Loucy (cell line): ENCODE measurements at regions not wholly inside any gene's neighbourhood (a gene's known extent, or its start where the extent isn't known, plus 50 kb on each side); places are given as distances from the start of the nearest gene placed in this dataset.

Experiments
- H2AFZ ChIP-seq: fragments of 200-600 bp; sonication (generic); 2 replicates; pipeline ENCODE4 v1.6.0; 2016; ENCODE audit warnings: antibody characterized with exemption, mild to moderate bottlenecking, low read length, moderate library complexity
- H3F3A ChIP-seq: fragments of 200-600 bp; 2 replicates; pipeline ENCODE4 v1.6.0; 2016; ENCODE audit warnings: antibody characterized with exemption, low read depth, mild to moderate bottlenecking
- H3K27me3 ChIP-seq: fragments of 200-600 bp; sonication (generic); 2 replicates; pipeline ENCODE4 v1.6.1; 2014; ENCODE audit warnings: low read length, mild to moderate bottlenecking; ENCODE audit not compliant: insufficient read depth, poor library complexity, severe bottlenecking
- H3K36me3 ChIP-seq: fragments of 200-600 bp; sonication (generic); 2 replicates; pipeline ENCODE4 v1.6.1; 2016; ENCODE audit warnings: low read length; ENCODE audit not compliant: insufficient read depth
- H3K4me1 ChIP-seq: fragments of 200-600 bp; sonication (generic); 2 replicates; pipeline ENCODE4 v1.5.1; 2014; ENCODE audit warnings: low read length, mild to moderate bottlenecking; ENCODE audit not compliant: insufficient read depth, poor library complexity, severe bottlenecking
- H3K4me2 ChIP-seq: fragments of 200-600 bp; sonication (generic); 2 replicates; pipeline ENCODE4 v1.6.0; 2014; ENCODE audit warnings: antibody characterized with exemption, low read length, low read depth, mild to moderate bottlenecking; ENCODE audit not compliant: poor library complexity, severe bottlenecking
- H3K4me3 ChIP-seq: fragments of 200-600 bp; sonication (generic); 2 replicates; pipeline ENCODE4 v1.5.1; 2014; ENCODE audit warnings: low read length, mild to moderate bottlenecking, mixed read lengths; ENCODE audit not compliant: poor library complexity, severe bottlenecking
- H3K79me2 ChIP-seq: fragments of 200-600 bp; sonication (generic); 2 replicates; pipeline ENCODE4 v1.6.1; 2014; ENCODE audit warnings: low read length; ENCODE audit not compliant: insufficient read depth
- H3K9ac ChIP-seq: fragments of 200-600 bp; sonication (generic); 2 replicates; pipeline ENCODE4 v1.6.0; 2014; ENCODE audit warnings: mild to moderate bottlenecking, low read depth, low read length, moderate library complexity; ENCODE audit not compliant: poor library complexity, severe bottlenecking
- H3K9me2 ChIP-seq: fragments of 200-600 bp; sonication (generic); replicated peaks from 2 replicates; pipeline ENCODE4 v1.6.1; 2016; ENCODE audit warnings: low read depth, low read length, mixed read lengths
- H3K9me3 ChIP-seq: fragments of 200-600 bp; sonication (generic); 2 replicates; pipeline ENCODE4 v1.6.1; 2014; ENCODE audit warnings: mild to moderate bottlenecking, antibody characterized with exemption, low read length, low read depth; ENCODE audit not compliant: insufficient read depth
- H4K20me1 ChIP-seq: fragments of 200-600 bp; sonication (generic); 2 replicates; pipeline ENCODE4 v1.6.0; 2014; ENCODE audit warnings: antibody characterized with exemption, low read length, mild to moderate bottlenecking; ENCODE audit not compliant: insufficient read depth, poor library complexity, severe bottlenecking
- EZH2phosphoT487 ChIP-seq: fragments of 200-600 bp; IDR thresholded peaks from 2 replicates; pipeline ENCODE4 v1.6.1; 2018; ENCODE audit warnings: antibody characterized with exemption, mild to moderate bottlenecking, moderate library complexity, borderline replicate concordance
- TF ChIP-seq, protein P1 (sequence below): fragments of 200-600 bp; sonication (generic); conservative IDR thresholded peaks from 2 replicates; pipeline ENCODE4 v1.5.1; 2014; ENCODE audit warnings: mild to moderate bottlenecking, antibody characterized with exemption, low read length

GRCh38 chr1:147091801-147092200 is 80.5 kb downstream of the PRKAB2 start:
- Histone ChIP-seq H3K36me3 (no peaks in the 10 kb centered on the region), H3F3A (no peaks in the 10 kb centered on the region), H3K4me2 (no peak overlapping the region), H3K79me2 (no peaks in the 10 kb centered on the region), H3K9ac (no peak overlapping the region), H3K27me3 (no peaks in the 10 kb centered on the region), H4K20me1 (no peaks in the 10 kb centered on the region), H3K9me3 (no peaks in the 10 kb centered on the region), H2AFZ (no peak overlapping the region), H3K9me2 (no peaks in the 10 kb centered on the region), H3K4me1 (no peaks in the 10 kb centered on the region), H3K4me3 (no peak overlapping the region)
- no peak for TF ChIP-seq EZH2phosphoT487
- TF ChIP-seq, protein P1, sequence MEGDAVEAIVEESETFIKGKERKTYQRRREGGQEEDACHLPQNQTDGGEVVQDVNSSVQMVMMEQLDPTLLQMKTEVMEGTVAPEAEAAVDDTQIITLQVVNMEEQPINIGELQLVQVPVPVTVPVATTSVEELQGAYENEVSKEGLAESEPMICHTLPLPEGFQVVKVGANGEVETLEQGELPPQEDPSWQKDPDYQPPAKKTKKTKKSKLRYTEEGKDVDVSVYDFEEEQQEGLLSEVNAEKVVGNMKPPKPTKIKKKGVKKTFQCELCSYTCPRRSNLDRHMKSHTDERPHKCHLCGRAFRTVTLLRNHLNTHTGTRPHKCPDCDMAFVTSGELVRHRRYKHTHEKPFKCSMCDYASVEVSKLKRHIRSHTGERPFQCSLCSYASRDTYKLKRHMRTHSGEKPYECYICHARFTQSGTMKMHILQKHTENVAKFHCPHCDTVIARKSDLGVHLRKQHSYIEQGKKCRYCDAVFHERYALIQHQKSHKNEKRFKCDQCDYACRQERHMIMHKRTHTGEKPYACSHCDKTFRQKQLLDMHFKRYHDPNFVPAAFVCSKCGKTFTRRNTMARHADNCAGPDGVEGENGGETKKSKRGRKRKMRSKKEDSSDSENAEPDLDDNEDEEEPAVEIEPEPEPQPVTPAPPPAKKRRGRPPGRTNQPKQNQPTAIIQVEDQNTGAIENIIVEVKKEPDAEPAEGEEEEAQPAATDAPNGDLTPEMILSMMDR = no peak

DNA sequence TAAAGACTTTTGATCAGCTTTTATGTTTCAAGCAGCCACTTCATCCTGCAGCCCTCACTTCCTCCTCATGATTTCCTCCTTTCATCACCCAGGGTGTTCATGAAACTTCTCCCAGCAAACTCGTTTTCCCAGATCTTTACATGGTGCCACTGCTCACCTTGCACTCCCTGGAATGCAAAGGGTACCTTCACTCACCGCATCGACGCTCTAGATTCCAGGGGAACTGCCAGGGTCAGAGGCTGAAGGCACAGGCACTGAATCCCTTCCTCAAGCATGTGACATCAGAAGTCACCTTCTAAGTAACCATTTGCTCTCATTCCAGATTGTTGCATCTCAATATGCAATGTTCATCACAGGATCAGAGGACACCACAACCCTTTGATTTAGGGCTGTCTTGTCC is 82.8 kb downstream of the PRKAB2 start:
- H3K4me1 ChIP-seq = no peaks in the 10 kb centered on the region
- no peaks in the 10 kb centered on the region for H3K9me3 ChIP-seq
- no peak overlapping the region for H3K9ac ChIP-seq
- H3K36me3 ChIP-seq = no peaks in the 10 kb centered on the region
- no peaks in the 10 kb centered on the region for H3K27me3 ChIP-seq
- H3K4me2 ChIP-seq = no peak overlapping the region
- H3K9me2 ChIP-seq = no peaks in the 10 kb centered on the region
- H2AFZ ChIP-seq = no peak overlapping the region; the same call in 1 of the 2 replicates
- no peaks in the 10 kb centered on the region for H3K79me2 ChIP-seq
- no peak for TF ChIP-seq EZH2phosphoT487
- TF ChIP-seq, protein P1 = no peak
- H3F3A ChIP-seq = no peaks in the 10 kb centered on the region
- no peaks in the 10 kb centered on the region for H4K20me1 ChIP-seq
- H3K4me3 ChIP-seq = no peak overlapping the region

DNA sequence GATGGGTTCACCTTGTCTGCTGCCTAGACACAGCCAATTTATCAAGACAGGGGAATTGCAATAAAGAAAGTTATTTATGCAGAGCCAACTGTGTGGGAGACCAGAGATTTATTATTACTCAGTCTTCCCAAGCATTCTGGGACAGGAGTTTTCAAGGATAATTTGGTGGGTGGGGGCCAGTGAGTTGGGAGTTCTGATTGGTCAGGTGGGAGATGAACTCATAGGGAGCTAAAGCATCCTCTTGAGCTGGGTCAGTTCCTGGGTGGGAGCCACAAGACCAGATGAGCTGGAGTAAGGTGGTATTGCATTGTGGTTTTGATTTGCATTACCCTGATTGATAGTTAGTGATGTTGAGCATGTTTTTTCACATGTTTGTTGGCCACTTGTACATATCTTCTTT is 86.1 kb downstream of the PRKAB2 start:
- Histone ChIP-seq H3K9ac (no peak overlapping the region), H3F3A (no peaks in the 10 kb centered on the region), H4K20me1 (no peaks in the 10 kb centered on the region), H3K9me3 (no peaks in the 10 kb centered on the region), H3K27me3 (no peaks in the 10 kb centered on the region), H3K4me2 (no peak overlapping the region), H3K9me2 (no peaks in the 10 kb centered on the region), H3K79me2 (no peaks in the 10 kb centered on the region), H3K4me1 (no peaks in the 10 kb centered on the region), H3K36me3 (no peaks in the 10 kb centered on the region), H2AFZ (no peak overlapping the region), H3K4me3 (no peak overlapping the region)
- TF ChIP-seq, protein P1 = no peak
- TF ChIP-seq EZH2phosphoT487 = no peak
